HG03378 (cell line): ENCODE measurements at regions not wholly inside any gene's neighbourhood (a gene's known extent, or its start where the extent isn't known, plus 50 kb on each side); places are given as distances from the start of the nearest gene placed in this dataset.

Experiments
- ATAC-seq: cut with Tn5 transposase; IDR thresholded peaks from one replicate; pipeline ENCODE4 v1.9.1; 2021; ENCODE audit warnings: mild to moderate bottlenecking, moderate library complexity; ENCODE audit not compliant: unreplicated experiment

- no peak for ATAC-seq
These were observed 617.2 kb downstream of the CDH18 start for GRCh38 chr5:19370655-19371386.

DNA sequence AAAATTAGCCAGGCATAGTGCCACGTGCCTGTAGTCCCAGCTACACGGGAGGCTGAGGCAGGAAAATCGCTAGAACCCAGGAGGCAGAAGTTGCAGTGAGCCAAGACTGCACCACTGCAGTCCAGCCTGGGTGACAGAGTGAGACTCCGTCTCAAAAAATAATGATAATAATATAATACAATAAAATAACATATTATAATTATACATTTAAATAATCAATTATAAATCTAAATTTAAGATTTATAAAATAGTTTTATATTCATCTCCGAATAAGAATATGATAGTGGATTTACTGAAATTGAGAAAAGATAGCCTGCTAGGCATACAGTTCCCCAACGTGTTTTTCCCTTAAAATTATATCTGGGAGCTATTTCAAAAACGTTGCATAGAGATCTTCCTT, 599.6 kb downstream of the CDH18 start:
- ATAC-seq: no peak

DNA sequence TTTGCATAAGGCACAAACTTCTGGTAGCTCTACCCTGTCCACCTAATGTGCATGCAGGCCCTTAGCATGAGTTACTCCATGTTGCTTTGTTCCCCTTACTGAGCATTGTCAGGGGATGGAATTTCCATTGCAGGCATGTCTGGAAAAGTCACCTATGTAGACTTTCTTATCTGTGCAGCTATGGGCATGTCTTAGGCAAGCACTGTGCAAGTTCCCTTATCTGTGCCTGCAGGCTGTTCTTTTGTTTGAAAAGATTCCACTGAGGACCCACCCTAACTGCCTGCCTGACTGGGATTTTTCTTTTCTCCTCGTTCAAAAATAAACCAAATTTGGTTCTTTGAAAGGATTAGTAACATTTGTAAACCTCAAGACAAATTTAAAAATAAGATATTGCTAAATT, 587.0 kb downstream of the CDH18 start:
- ATAC-seq: no peak

DNA sequence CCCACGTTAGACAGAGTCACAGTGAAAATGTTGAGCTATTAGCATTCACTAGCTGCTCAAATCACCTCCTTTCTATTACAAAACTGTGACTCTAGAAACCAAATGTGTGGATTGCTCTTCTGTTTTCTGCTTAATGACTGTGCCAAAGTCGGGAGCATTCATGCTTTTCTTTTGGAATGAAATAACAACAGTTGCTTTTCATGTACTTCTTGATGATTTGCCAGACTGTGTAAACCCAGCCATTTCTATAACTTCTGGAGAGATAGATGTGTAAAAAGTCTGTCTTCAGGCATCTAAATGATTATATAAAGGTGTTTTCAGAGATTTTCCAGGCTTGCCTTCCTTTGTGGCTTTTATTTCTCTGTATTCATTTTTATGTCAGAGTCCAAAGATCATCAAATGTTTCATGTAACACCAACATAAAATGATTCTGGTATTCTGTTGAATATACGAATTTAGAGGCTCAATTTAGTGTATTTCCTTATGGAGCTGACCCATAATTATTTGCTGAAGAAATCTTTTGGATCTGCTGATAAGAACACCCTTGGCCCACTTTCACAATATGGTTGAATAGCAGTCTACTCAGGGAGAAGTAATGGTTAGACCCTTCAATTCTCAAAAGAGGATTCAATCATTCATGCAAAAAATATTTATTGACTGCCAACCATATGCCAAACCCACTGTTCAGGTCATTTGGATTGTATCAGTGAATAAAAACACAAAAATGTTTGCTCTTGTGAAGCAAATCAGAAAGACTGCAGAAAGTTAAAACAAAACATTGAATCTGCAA, 581.2 kb downstream of the CDH18 start:
- ATAC-seq: no peak

GRCh38 chr5:19408149-19408548, 579.9 kb downstream of the CDH18 start:
- ATAC-seq: no peak

DNA sequence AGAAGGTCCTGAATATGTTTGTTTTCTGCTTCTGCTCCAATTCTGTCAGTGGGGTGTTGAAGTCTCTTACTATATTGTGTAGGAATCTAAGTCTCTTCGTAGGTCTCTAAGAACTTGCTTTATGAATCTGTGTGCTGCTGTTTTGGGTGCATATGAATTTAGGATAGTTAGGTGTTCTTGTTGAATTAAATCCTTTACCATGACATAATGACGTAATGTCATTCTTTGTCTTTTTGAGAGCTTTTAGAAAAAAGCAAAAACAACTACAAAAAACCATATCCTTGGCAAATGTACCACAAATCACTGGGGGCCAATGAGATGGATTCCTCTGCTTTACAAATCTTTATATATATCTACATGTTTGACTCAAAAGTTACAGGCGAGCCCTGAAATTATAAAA, 576.1 kb downstream of the CDH18 start:
- ATAC-seq: no peak
